ENCODE measurements at regions not wholly inside any gene's neighbourhood (a gene's known extent, or its start where the extent isn't known, plus 50 kb on each side); places are given as distances from the start of the nearest gene placed in this dataset.

GRCh38 chr14:100673085-100673806 is 53.4 kb upstream of the DLK1 start:
- no peak for DNase-seq (ENCODE audit: low read depth, low spot score)
- no peak overlapping the region for H3K27ac ChIP-seq

GRCh38 chr14:100673807-100674154 is 52.9 kb upstream of the DLK1 start:
- no peaks in the 10 kb centered on the region for H3K9me3 ChIP-seq (ENCODE audit: low read depth, low read length)
- H3K36me3 ChIP-seq (ENCODE audit: insufficient read depth, low read length): no peaks in the 10 kb centered on the region
- TF ChIP-seq FOXP2 (optimal IDR thresholded peaks at IDR 0.05; ENCODE audit: control extremely low read depth, extremely low read length, insufficient read depth) (no peak), EZH2 (IDR thresholded peaks at IDR 0.05) (no peak), POLR2AphosphoS5 (IDR thresholded peaks at IDR 0.05; ENCODE audit: borderline replicate concordance, low read depth, low read length) (no peak)
- H3K27ac ChIP-seq: no peak overlapping the region
- no peak overlapping the region for H3K9ac ChIP-seq (ENCODE audit: insufficient read length)
- DNase-seq (ENCODE audit: low read depth, low spot score): no peak
- H3K4me3 ChIP-seq: no peak overlapping the region

More at GRCh38 chr14:100673085-100673806, 53.4 kb upstream of the DLK1 start:
- no peak for TF ChIP-seq POLR2AphosphoS5 (IDR thresholded peaks at IDR 0.05; ENCODE audit: borderline replicate concordance, low read depth, low read length)
- no peak for TF ChIP-seq EZH2 (IDR thresholded peaks at IDR 0.05)
- TF ChIP-seq FOXP2 (optimal IDR thresholded peaks at IDR 0.05; ENCODE audit: control extremely low read depth, extremely low read length, insufficient read depth): no peak
- no peaks in the 10 kb centered on the region for H3K36me3 ChIP-seq (ENCODE audit: insufficient read depth, low read length)
- H3K9me3 ChIP-seq (ENCODE audit: low read depth, low read length): no peaks in the 10 kb centered on the region
- no peak overlapping the region for H3K9ac ChIP-seq (ENCODE audit: insufficient read length)
- no peak overlapping the region for H3K4me3 ChIP-seq

- Histone ChIP-seq H3K9me3 (ENCODE audit: low read depth, low read length) (no peaks in the 10 kb centered on the region), H3K4me3 (no peak overlapping the region), H3K9ac (ENCODE audit: insufficient read length) (no peak overlapping the region), H3K27ac (no peak overlapping the region), H3K36me3 (ENCODE audit: insufficient read depth, low read length) (no peaks in the 10 kb centered on the region)
- no peak for TF ChIP-seq FOXP2 (optimal IDR thresholded peaks at IDR 0.05; ENCODE audit: control extremely low read depth, extremely low read length, insufficient read depth)
- no peak for TF ChIP-seq EZH2 (IDR thresholded peaks at IDR 0.05)
- TF ChIP-seq POLR2AphosphoS5 (IDR thresholded peaks at IDR 0.05; ENCODE audit: borderline replicate concordance, low read depth, low read length): no peak
- DNase-seq (ENCODE audit: low read depth, low spot score): no peak
These were observed 52.3 kb upstream of the DLK1 start for GRCh38 chr14:100674428-100674827.

DNA sequence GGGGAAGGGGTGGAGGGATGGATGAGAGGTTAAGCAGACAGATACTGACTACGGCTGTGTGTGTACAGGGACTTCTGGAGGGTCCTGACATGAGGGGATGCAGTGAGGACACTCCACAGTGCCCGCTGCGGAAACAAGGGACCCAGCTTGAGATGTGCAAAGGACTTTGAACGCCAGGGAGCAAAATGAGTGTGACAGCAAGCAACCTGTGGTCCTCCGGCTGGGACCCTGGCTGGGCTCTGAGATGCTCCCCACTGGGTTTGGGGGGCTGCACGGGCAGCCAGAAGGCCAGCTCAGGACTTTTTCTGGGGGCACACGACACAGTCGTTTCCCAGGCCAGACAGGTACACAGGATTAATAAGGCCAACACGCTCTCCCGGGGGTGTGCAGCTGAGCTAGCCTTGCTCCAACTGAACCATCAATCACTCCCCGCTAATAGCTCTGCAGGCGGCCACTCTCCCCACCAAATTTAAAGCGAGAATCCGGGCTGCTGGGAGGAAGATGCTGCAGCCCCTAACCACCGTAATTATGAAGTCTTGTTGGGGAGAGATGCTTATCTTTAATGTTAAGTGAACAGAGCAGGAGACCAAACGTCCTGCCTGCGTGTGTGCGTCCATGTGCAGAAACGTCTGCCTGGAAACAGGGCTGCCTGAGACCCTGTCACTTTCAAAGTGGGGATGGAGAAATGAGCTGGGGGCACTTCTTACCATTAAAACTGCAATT is 51.6 kb upstream of the DLK1 start:
- Histone ChIP-seq H3K9ac (ENCODE audit: insufficient read length) (no peak overlapping the region), H3K27ac (no peak overlapping the region), H3K9me3 (ENCODE audit: low read depth, low read length) (no peaks in the 10 kb centered on the region), H3K36me3 (ENCODE audit: insufficient read depth, low read length) (no peaks in the 10 kb centered on the region), H3K4me3 (no peak overlapping the region)
- DNase-seq (ENCODE audit: low read depth, low spot score): no peak
- TF ChIP-seq EZH2 (IDR thresholded peaks at IDR 0.05): no peak
- TF ChIP-seq POLR2AphosphoS5 (IDR thresholded peaks at IDR 0.05; ENCODE audit: borderline replicate concordance, low read depth, low read length): no peak
- TF ChIP-seq FOXP2 (optimal IDR thresholded peaks at IDR 0.05; ENCODE audit: control extremely low read depth, extremely low read length, insufficient read depth): no peak

DNA sequence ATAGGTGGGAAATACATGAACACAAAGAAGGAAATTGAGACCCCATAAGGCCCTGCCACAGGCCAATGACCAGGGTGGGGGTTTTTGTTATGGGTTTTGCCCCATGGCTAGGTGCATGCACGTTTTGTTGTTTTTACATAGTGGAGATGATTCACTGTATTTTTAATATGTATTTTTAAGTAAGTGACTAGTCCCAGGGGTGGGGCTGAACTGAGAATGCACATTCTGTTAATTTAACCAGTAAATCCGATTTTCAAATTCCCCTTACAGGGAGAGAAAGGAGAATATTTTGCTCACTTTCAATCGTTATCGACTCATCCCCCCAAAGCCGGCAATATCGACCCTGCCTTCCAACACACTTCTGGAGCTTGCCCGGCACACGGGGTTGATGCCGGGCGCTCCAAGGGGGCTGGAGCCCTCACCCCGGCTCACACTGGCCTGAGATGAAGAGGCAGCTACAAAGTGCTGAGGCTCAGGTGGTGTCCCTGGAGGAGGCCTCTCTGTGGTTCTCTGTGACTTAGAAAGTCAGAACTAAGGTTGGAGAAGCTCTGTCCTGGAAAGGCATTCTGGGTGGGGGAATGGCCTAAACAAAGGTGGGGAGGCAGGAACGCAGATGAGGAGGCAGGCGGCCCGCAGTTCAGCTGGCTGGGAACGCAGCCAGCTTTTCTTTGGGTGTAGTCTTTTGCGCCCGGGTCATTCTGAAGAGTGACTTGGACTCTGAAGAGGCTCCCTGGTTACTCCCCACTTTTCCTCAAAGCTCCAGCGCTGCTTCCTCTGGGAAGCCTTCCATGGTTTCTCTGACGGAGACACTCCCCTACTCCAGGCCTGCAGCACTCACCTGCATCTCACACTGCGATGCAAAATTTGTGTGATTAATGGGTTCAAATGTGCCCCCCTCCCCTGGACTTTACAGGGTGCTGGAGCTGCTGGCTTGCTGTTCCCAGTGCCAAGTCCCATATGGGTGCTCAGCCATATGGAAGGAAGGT is 50.7 kb upstream of the DLK1 start:
- H3K4me3 ChIP-seq: no peak overlapping the region
- DNase-seq (ENCODE audit: low read depth, low spot score): no peak
- H3K36me3 ChIP-seq (ENCODE audit: insufficient read depth, low read length): no peaks in the 10 kb centered on the region
- TF ChIP-seq FOXP2 (optimal IDR thresholded peaks at IDR 0.05; ENCODE audit: control extremely low read depth, extremely low read length, insufficient read depth): no peak
- peak overlapping the region; percentile 93; the same call in 1 of the 2 replicates for H3K27ac ChIP-seq
- H3K9ac ChIP-seq (ENCODE audit: insufficient read length): no peak overlapping the region
- no peaks in the 10 kb centered on the region for H3K9me3 ChIP-seq (ENCODE audit: low read depth, low read length)
